HK-2 (cell line): ENCODE measurements at regions not wholly inside any gene's neighbourhood (a gene's known extent, or its start where the extent isn't known, plus 50 kb on each side); places are given as distances from the start of the nearest gene placed in this dataset.
"Not testable (repeated sequence)": the region's sequence is repeated elsewhere in the genome, so short reads cannot be mapped to it uniquely, and the experiment has no call there.

Experiments used
- DNase-seq: peaks from one replicate; pipeline ENCODE4 v3.0.0-alpha.2; 2018; ENCODE audit not compliant: unreplicated experiment

DNA sequence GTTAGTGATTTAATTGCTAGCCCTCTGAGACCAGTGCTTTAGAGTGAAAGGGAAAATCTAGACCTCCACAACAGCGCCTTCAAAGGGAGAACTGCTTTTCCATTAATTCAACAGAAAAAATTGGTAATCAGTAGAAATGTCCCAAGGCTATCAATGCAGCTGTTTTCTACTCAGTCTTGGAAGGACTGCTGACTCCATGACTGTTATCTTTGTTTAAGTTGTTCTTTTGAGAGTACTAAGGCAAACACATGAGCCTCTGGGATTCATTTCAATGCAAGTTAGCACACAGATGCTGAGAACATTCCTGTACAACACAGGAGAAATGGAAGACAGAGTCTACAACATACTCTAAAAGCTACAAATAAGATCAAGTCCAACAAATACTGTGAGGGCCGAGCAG is 301.7 kb upstream of the PTCHD4 start:
- DNase-seq, result no peak

DNA sequence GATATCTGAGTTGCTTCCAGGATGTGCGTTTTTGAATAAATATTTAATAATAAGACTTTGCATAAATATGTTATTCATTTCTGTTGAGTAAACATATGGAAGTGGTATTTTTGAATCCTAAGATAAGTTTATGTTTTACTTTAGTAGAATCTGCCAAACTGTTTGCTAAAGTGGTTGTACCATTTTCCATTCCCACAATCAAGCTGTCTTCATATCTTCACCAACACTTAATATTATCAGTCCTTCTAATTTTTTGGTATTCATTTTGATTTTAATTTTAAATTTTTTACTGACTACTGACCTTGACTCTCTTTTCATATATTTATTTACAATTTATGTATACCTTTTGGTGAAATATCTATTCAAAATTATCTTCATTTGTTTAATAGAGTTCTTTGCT is 293.9 kb upstream of the PTCHD4 start:
- DNase-seq, result no peak

DNA sequence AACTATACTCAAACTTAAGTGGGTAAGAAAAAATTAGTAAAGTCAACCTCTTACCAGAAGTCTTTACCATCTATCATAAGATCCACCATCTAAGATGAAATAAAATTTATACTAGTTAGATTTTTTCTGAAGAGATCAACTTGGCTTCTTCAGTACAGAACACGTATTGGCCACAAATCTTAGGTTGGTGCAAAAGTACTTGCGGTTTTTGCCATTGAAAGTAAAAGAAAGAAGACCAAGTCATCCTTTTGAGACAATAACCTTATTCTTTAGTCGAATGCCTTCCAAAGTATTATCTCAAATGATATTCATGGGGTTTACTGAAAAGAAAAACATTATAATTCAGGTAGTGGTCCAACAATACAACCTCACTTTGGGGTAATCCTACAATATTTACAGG is 292.6 kb upstream of the PTCHD4 start:
- DNase-seq, result no peak

DNA sequence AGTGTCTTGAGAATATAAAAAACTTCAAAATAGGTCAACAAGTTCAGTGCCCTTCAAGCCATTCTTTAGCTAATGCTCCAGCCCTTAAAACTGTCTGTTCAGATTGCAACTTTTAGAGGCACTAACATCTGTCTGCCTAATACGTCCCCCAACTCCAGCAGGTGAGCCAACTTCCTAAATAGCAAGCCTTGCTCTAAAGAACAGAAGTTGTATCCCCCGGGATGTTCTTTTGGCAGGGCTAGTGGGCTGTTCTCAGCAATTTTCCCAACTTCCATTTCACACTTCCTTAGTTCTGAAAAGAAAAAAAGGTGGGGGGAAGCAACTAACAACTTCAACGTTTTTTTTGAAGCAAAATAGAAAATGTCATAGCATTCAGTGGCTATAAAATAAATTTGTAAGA is 290.0 kb upstream of the PTCHD4 start:
- DNase-seq, result no peak

DNA sequence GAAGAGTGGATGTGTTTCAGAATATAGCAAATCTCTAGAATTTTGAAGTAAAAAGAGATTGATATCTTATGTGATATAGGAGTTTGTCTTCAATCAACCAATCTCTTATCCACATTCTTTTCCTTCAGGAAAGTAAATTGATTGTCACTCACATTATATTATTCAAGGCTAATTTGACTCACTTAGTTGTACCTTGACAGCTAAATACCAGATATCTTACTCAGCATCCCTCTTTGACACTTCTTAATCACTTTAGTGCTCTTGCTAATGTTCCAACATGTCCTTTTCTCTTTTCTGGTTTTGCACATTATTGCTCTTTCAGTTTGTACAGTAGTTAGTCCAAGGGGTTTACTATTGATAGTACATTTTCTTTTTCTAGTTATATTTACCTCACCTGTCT is 286.9 kb upstream of the PTCHD4 start:
- no peak for DNase-seq

DNA sequence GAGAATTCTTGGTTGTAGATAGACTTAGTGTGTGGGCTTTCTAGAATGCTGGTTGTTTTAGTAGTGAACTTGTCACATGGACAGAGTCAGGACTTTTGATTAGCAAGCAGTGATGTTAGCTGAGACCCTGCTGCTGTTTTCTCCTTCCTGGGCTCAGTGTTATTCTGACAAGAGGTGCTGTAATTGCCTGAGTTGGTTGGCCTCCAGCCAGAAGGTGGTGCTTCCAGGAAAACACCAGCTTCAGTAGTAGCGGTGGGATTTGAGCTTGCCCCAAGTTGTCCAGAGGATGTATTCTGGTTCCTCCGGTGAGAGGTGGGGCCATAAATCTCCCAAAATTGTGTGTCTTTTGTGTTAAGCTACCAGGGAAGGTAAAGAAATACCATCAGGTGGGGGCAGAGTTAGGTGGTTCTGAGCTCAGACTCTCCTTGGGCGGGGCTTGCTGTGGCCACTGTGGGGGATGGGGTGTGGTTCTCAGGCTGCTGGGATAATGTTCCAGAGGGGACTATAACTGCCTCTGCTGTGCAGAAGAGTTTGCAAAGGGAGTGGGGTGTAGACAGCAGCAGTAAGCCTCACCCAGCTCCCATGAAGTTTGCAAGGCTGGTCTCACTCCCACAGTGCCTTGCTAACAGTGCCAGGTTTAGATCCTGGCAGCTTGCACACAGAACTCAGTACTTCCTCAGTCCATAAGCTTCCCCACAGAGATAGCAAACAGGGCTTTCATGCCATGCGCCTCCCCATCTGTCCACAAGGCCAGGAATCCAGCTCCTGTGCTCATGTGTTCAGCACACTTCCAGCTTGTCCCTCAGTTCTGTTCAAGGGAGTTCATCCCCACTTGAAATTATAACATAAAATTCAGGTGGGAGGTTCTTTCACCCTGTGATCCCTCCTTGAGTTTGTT is 278.4 kb upstream of the PTCHD4 start:
- no peak for DNase-seq

DNA sequence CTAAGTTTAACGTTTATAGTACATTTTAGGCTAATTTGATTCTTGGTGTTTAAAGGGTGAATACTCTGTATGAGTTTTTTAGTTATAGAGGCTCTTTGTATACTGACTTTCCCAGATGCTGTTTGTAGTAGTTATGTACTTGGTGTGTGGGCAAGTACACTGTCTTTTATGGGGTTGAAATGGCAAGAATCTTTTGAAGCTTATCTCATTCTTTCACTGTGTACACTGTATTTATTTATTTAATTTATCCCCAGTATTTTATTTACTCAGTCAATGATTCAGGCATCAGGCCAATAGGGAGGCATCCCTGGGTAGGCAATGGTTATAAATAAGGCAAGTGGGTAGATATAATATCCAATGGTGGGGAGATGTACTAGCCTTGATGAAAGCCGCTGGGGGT is 277.0 kb upstream of the PTCHD4 start:
- no peak for DNase-seq

DNA sequence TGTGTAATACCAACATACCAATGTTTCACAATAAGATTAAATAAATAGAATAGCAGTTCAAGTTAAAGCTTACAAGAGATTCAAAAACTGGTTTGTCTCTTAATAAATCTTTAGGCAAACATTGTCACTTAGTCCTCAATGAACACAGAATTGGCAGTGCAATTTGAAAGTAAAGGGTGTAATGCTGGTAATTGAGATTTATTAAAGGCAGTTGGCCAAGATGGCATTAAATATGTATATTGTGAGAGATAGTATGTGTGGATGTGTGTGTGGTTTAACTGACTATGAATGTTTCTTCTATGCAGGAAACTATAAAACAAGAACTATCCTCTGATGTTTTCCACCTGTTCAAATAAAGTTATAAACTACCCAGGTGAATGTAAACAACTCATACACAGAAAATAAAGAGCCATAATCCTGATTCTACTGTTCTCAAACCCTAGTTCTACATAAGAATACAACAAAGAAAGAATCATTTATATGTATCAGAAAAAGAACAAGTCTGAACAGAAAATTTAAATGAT is 267.9 kb upstream of the PTCHD4 start:
- DNase-seq, result no peak

DNA sequence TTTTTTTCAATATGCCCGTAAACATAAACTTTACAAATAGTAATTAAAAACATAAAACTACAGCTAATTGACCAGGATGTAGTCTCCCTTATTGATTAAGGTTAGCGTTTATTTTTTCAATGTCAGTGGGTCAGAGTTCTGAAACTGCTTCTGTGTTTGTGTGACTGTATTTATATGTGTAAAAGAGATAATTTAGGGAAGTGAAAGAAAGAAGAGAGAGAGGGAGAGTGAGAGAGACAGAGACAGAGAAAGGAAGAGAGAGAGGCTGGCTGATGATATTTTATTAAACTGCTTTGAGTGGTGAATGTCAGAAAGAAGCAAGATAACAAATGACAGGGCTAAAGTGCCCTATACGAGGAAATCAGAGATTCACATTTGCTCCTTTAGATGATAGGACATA is 266.1 kb upstream of the PTCHD4 start:
- DNase-seq, result no peak

DNA sequence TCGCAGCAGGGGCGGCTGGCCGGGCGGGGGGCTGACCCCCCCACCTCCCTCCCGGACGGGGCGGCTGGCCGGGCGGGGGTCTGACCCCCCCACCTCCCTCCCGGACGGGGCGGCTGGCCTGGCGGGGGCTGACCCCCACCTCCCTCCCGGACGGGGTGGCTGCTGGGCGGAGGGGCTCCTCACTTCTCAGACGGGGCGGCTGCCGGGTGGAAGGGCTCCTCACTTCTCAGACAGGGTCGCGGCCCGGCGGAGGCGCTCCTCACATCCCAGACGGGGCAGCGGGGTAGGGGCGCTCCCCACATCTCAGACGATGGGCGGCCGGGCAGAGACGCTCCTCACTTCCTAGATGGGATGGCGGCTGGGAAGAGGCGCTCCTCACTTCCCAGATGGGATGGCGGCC is 260.2 kb upstream of the PTCHD4 start:
- not testable (repeated sequence) for DNase-seq

DNA sequence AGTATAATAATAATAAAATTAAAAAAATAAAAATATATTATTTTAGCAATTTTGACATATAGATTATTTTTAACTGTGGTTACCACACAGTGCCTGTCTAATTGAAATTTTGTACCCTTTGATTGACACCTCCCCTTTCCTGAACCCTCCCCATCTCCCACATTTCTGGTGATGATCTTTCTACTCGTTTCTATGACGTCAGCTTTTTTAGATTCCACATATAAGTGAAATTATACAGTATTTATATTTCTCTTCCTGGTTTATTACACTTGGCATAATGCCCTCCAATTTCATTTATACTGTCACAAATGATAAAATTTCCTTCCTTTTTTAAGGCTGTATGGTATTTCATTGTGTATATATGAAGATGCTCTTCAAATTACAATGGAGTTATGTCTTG is 258.1 kb upstream of the PTCHD4 start:
- no peak for DNase-seq

DNA sequence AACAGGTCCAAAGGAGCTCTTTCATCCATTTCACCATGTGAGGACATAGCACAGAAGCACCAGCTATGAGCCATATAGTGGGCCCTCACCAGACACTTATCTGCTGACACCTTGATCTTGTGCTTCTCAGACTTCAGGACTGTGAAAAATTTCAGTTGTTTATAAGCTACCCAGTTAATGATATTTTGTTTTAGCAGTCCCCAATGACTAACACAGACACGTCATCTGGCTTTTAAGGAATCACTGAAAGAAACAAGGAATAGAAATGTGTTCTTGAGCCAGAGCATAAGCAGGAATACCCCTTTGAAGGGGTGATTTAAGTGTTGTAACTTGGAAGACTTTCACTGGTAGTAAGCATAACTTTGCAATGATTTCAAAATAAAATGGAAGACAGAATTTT is 214.7 kb upstream of the PTCHD4 start:
- no peak for DNase-seq

DNA sequence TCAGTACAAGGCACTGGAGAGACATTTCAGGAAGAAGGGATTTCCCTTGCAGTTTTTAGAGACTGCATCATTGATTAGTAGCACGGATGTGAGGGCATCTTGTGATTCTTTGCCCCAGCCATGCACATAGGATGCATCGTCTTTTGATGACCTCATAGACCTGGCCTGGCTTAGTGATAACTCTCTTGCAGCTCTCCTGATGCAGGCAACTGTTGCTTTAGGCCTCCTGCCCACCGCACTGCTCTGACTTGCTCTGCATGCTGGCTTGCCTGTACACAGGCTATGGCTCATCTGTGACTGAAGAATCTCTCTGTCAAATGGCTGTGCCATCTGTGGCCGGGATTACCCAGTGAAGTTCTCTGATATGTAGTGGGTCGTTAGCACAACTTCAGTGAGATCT is 207.7 kb upstream of the PTCHD4 start:
- peak; percentile 56 for DNase-seq

DNA sequence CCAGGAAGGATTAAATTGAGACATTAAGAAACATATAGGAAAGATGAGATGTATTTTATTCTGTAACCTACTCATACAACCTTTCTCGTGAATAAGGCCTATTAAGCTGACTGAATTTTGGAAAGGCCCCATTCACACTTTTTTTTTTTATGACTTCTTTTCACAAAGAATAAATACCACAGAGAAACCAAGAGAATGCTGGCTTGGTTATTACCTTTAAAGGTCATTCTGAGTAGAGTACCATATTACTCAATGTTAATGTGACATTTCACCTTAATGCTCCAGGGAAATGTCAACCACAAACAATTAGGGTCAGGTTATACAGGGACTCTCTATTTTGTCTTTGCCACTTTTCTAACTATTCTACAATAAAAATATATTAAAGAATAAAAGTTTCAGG is 204.9 kb upstream of the PTCHD4 start:
- no peak for DNase-seq

DNA sequence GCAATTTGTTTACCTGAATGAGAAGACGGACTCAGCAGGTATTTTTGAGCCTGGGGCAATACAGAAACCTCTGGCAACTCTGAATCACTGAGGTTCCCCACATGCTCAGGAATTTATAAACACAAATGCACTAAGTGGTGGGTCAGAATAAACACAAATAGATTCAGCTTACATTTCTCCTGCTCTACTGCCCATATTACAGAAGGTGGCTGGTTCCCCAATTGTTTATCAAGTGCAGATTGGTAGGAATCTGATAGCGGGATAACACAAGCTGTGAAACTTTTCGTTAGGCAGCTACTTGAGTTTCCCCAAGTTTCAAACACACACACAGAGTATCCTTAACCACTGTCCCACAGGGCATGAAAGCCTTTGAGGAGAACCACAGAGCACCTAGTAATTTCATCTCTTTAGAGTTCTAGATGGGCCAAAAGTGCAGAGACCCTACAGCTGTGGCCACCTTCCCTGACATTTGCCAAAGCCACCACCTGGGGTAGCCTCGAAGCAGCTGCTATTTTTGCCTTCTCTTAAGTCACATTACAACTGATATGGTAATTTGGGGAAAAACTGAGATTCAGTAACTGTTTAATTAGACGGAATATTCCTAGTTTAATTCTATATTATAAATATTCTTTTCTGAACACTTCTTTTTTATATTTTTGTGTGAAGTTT is 204.2 kb upstream of the PTCHD4 start:
- DNase-seq, result no peak

DNA sequence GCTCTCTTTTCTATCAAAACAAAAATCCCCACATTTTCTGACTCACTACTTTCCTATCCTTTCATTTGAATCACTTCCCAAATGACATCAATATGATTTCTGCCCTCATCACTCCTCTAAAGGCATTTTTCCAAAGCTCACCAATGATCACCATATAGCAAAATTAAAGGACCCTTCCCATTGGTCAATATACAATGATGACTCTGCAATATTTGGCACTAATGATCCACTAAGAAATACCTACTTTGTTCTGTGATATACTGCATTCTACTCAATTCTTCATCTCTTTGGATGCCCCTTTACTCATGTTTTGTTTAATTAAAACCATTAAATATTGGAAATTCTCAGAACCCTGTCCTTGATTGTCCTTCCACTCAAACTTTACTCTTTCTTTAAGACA is 200.3 kb upstream of the PTCHD4 start:
- no peak for DNase-seq

DNA sequence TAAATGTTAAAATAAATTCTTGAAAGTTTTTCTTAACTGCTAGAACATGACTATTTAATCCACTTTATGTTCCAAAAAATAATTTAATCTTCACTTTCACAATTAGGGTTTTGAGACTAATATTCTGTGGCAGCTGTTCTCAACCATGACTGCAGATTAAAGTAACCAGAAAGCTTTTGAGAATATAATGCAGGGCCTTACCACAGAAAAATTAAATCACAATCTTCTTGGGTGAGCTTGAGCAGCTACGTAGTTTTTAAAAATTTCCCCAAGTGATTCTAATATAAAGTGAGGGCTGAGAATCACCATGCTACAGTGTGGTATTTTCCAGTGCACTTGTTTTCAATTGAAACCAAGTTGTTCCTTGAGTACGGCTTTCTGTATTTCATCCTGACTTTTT is 196.6 kb upstream of the PTCHD4 start:
- no peak for DNase-seq

DNA sequence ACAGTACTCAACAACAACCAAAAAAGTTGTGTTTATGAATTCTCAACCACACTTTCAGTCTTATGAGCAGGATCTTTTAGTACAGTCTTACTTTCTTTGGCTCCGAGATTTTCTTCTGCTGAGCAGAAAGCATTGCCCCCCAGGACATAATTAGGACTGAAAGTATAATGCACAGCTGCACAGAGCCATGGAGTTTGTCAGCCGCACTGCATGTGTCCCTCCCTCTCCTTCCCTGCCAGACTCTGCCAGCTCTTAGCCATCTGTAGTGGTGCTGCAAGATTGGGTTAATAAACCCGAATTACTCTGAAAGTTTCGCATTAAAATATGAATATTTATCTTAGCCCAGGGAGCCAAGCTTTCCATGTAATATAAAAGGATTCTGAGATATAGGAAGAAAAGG is 179.6 kb upstream of the PTCHD4 start:
- no peak for DNase-seq

DNA sequence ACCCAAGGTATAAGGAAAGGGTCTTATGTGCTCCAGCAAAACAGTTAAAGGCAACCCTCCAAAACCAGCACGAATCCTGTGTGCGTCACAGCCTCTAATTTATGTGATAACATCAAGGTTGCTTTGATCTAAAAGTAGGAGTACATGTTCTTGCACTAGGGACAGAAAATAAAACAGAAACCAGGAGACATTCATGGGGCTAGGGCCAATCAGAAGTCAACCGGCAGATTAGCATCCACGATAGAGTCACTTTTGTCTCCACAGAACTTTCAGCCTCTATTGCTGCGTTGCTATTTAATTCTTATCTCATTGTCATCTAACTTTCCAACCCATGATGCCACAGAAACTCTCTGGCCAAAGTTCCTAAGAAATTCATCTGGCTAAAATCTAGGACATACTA is 178.8 kb upstream of the PTCHD4 start:
- no peak for DNase-seq

DNA sequence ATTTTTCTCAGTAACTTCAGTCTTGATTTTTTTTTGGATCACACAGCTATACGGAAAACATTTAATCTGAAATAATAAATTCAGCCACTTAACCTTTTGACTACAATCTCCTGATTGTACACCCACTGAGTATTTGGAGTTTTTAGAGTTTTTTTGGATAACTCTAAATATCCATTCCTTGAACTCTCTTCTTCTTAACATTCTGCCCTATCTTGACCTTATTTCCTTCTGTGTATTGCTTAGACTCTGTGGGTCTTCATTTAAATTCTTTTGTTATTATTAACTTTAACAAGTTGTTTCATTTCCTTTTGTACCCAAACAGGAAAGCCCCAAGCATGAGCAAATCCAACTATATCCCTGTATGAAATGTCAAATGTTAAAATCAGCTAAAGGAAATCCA is 170.2 kb upstream of the PTCHD4 start:
- DNase-seq, result no peak

DNA sequence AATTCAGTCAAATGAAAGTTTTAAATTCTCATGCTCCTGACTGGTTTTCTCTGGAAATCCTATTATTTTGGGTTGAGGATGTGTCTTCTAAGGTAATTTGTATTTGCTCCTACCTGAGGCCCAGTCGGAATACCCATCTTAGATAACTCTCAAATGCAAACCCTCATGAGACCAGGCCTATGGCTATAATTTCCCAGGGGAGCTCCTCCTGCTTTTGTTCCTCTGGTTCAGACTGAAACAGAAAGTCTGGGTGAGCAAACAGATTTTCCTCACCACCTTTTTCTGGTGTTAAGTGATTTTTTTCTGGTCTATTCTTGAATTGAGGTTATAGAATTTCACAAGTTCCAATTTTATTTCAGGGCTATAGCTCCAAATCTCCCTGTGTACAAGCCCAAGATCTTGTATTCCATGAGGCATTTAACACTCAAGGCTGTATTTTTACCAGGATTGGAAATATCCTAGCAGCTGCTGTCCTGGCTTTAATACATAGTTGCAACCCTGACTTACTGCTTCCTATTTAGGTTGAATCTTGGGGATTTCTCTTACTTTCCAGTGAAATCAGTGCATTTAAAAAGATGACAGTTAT is 169.1 kb upstream of the PTCHD4 start:
- no peak for DNase-seq

DNA sequence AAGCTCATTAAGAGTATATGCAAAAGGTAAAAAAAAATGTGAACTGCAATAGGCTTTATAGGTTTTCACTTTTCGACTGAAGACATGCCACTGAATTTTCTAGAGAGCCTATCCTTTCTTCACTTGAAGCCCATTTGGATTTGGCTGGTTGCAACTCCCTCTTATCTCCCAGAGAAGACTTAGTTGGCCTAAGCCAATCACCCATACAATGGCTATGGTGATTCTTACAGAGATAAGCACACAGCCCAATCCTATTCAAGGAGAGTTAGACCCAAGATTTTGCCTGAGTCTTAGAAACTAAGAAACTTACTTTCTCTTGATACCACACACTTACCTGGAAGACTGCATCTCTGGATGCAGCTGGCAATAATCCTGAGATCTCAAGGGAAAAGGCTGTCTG is 167.3 kb upstream of the PTCHD4 start:
- DNase-seq, result no peak

DNA sequence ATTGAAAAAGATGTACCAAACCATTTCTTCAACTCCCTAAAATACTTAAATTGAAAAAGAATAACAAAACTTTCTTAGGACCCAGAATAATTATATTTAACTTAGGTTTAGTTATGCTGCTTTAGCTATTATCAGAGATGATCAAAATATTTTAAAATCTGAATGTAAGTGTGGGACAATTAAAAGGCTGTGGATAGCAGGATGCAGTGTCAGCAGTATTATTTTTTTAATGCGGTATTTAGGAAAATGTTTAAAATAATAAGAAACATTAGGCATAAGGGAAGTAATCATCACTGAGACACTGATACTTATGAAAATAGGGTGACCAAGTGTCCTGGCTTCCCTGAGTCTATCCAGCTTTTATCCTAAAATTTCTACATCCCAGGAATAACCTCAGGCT is 161.5 kb upstream of the PTCHD4 start:
- no peak for DNase-seq
